NOMO-1 treated with dmso at 0.1 percent for 144 hours (cell line): ENCODE measurements at regions not wholly inside any gene's neighbourhood (a gene's known extent, or its start where the extent isn't known, plus 50 kb on each side); places are given as distances from the start of the nearest gene placed in this dataset.

Experiments used
- DNase-seq: peaks from one replicate; lab custom pipeline; 2025; ENCODE audit not compliant: unreplicated experiment; lab: John Stamatoyannopoulos, UW

GRCh38 chr2:120473522-120474271, 127.8 kb downstream of the INHBB start:
- DNase-seq, result no peak

- DNase-seq, result no peak
Observed at GRCh38 chr2:120474486-120474885, 128.6 kb downstream of the INHBB start.

GRCh38 chr2:120476141-120476540, 130.2 kb downstream of the INHBB start:
- DNase-seq, result no peak

GRCh38 chr2:120477198-120477597, 131.3 kb downstream of the INHBB start:
- DNase-seq, result no peak

- DNase-seq, result no peak
Observed at GRCh38 chr2:120477831-120478481, 132.0 kb downstream of the INHBB start.

GRCh38 chr2:120480346-120480902, 134.5 kb downstream of the INHBB start:
- DNase-seq, result no peak

- DNase-seq, result no peak
Observed at GRCh38 chr2:120480903-120481445, 135.0 kb downstream of the INHBB start.

- DNase-seq, result no peak
Observed at GRCh38 chr2:120481446-120482194, 135.7 kb downstream of the INHBB start.

GRCh38 chr2:120482334-120482733, 136.4 kb downstream of the INHBB start:
- no peak for DNase-seq

- no peak for DNase-seq
Observed at GRCh38 chr2:120483355-120483754, 137.4 kb downstream of the INHBB start.

GRCh38 chr2:120485096-120485495, 139.2 kb downstream of the INHBB start:
- no peak for DNase-seq

GRCh38 chr2:120486441-120486840, 140.5 kb downstream of the INHBB start:
- no peak for DNase-seq

- DNase-seq, result no peak
Observed at GRCh38 chr2:120486946-120487345, 141.0 kb downstream of the INHBB start.

- no peak for DNase-seq
Observed at GRCh38 chr2:120488531-120488930, 142.6 kb downstream of the INHBB start.

GRCh38 chr2:120489023-120489422, 143.1 kb downstream of the INHBB start:
- no peak for DNase-seq

GRCh38 chr2:120490091-120490798, 144.3 kb downstream of the INHBB start:
- no peak for DNase-seq

- DNase-seq, result no peak
Observed at GRCh38 chr2:120491111-120491625, 145.2 kb downstream of the INHBB start.

GRCh38 chr2:120493231-120493630, 147.3 kb downstream of the INHBB start:
- no peak for DNase-seq

- DNase-seq, result no peak
Observed at GRCh38 chr2:120494446-120494845, 148.5 kb downstream of the INHBB start.

GRCh38 chr2:120495586-120495985, 149.7 kb downstream of the INHBB start:
- DNase-seq, result no peak
